ENCODE measurements at regions not wholly inside any gene's neighbourhood (a gene's known extent, or its start where the extent isn't known, plus 50 kb on each side); places are given as distances from the start of the nearest gene placed in this dataset.

- TF ChIP-seq CTCF (IDR thresholded peaks at IDR 0.05) (no peak), ZFX (IDR thresholded peaks at IDR 0.05; ENCODE audit: borderline replicate concordance) (no peak)
These were observed 78.8 kb downstream of the RPS12 start for GRCh38 chr6:132892929-132893771.

Measured in 22Rv1 (cell line).